ENCODE measurements at regions not wholly inside any gene's neighbourhood (a gene's known extent, or its start where the extent isn't known, plus 50 kb on each side); places are given as distances from the start of the nearest gene placed in this dataset.

DNA sequence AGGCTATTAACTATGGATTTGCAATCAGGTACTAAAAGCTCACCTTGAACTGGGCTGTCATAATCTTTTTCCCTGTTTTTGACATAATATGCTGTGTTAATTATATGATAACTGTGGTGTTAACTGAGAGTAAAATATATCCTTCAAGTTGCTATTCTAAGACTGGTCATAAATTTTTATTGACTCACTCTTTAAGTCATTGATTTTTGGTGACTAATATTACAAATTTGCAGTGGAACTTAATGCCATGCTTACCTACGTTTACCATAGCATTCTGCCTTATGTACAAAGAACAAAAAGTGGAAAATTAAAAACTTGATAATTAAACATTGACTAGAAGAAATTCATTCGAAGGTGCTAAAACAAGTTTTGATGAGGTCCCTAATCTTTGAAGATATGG is 872.4 kb downstream of the BRINP3 start:
- Mint-ChIP-seq H3K4me3 (no peak overlapping the region), H3K27me3 (no peaks in the 10 kb centered on the region), H3K4me1 (ENCODE audit: unreplicated experiment) (no peaks in the 10 kb centered on the region), H3K36me3 (no peaks in the 10 kb centered on the region), H3K9me3 (no peaks in the 10 kb centered on the region), H3K27ac (no peak overlapping the region)
- TF ChIP-seq, protein P1, sequence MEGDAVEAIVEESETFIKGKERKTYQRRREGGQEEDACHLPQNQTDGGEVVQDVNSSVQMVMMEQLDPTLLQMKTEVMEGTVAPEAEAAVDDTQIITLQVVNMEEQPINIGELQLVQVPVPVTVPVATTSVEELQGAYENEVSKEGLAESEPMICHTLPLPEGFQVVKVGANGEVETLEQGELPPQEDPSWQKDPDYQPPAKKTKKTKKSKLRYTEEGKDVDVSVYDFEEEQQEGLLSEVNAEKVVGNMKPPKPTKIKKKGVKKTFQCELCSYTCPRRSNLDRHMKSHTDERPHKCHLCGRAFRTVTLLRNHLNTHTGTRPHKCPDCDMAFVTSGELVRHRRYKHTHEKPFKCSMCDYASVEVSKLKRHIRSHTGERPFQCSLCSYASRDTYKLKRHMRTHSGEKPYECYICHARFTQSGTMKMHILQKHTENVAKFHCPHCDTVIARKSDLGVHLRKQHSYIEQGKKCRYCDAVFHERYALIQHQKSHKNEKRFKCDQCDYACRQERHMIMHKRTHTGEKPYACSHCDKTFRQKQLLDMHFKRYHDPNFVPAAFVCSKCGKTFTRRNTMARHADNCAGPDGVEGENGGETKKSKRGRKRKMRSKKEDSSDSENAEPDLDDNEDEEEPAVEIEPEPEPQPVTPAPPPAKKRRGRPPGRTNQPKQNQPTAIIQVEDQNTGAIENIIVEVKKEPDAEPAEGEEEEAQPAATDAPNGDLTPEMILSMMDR (conservative IDR thresholded peaks at IDR 0.05) = no peak
- DNase-seq (ENCODE audit: extremely low spot score, unreplicated experiment) = no peak

DNA sequence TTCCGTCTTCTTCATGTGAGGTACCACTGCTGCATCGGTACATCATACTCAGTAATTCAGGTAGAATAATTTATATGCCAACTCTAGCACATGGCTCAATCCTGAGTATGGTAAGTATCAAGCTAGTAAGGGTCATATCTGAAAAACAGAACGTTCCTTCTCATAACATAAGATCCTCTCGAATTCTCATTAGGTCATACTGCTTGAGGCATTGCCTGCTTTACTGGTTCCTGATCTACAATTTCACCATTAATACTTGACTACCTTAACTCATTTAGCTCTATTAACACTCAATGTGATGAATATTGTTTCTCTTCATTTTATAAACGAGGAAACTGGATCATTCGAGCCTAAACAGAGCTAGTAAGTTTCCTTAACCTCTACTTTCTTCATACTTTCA is 871.6 kb downstream of the BRINP3 start:
- H3K4me1 Mint-ChIP-seq (ENCODE audit: unreplicated experiment) = no peaks in the 10 kb centered on the region
- no peaks in the 10 kb centered on the region for H3K36me3 Mint-ChIP-seq
- H3K27ac Mint-ChIP-seq = no peak overlapping the region
- no peaks in the 10 kb centered on the region for H3K9me3 Mint-ChIP-seq
- DNase-seq (ENCODE audit: extremely low spot score, unreplicated experiment) = no peak
- H3K4me3 Mint-ChIP-seq = no peak overlapping the region
- TF ChIP-seq, protein P1 (conservative IDR thresholded peaks at IDR 0.05) = no peak
- no peaks in the 10 kb centered on the region for H3K27me3 Mint-ChIP-seq

DNA sequence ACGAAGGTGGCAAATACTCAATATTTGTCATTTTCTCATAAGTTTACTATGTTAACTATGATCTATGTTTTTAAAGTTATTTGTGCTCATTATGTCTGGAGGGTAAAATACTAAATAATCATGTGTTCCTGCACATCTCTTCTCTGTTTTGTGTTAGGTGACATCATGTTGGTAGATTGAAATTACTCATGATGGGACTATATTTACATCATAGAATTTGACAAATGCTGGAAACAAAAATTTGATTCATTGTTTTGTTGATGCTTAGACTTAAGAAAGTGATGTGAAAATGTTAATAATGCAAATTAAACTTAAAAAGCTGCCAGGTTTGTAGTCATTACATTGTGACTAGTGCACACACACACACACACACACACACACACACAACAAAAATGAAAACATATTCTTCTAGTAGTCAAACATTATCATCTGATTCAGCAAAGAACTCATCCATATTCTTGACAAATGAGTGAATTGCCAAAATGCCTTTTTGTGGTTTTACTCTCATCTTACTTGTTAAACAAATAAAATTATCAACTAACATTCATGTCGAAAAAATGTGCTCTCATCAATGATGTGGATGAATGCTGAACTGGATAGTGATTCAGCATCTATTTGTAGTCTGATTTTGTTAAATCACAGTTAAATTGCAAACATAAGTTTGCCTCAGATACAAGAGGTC is 870.7 kb downstream of the BRINP3 start:
- H3K27me3 Mint-ChIP-seq = no peaks in the 10 kb centered on the region
- H3K9me3 Mint-ChIP-seq = no peaks in the 10 kb centered on the region
- TF ChIP-seq, protein P1 (conservative IDR thresholded peaks at IDR 0.05) = no peak
- no peak overlapping the region for H3K4me3 Mint-ChIP-seq
- no peak overlapping the region for H3K27ac Mint-ChIP-seq
- H3K36me3 Mint-ChIP-seq = no peaks in the 10 kb centered on the region
- no peaks in the 10 kb centered on the region for H3K4me1 Mint-ChIP-seq (ENCODE audit: unreplicated experiment)
- DNase-seq (ENCODE audit: extremely low spot score, unreplicated experiment) = no peak

DNA sequence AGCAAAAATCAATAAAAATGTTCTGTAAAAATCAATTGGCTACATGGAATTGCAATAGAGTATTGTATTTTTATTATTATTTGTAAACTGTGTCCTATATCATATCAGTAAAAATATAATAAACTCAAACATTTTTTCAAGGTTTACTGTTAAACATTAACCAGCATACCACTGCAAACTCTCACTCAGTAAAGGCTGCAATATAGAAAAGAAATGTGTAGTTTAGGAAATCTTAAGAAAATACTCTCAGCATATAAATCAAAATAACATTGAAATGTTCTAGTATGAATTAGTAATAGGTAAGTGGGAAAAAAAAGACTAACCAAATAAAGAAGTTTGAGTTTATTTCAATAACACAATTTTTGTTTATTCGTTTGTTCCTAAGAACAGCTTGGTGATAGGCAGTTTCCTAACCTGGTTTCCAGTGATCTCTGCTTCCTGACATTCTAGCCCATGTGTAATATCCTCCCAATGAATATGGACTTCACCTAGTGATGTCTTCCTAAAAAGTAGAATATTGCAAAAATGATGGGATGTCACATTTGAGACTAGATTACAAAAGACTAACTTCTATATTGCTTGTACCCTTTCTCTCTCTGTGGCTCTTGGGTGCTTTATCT is 870.1 kb downstream of the BRINP3 start:
- Mint-ChIP-seq H3K9me3 (no peaks in the 10 kb centered on the region), H3K27ac (no peak overlapping the region), H3K4me3 (no peak overlapping the region), H3K27me3 (no peaks in the 10 kb centered on the region), H3K36me3 (no peaks in the 10 kb centered on the region), H3K4me1 (ENCODE audit: unreplicated experiment) (no peaks in the 10 kb centered on the region)
- no peak for DNase-seq (ENCODE audit: extremely low spot score, unreplicated experiment)
- TF ChIP-seq, protein P1 (conservative IDR thresholded peaks at IDR 0.05) = no peak

DNA sequence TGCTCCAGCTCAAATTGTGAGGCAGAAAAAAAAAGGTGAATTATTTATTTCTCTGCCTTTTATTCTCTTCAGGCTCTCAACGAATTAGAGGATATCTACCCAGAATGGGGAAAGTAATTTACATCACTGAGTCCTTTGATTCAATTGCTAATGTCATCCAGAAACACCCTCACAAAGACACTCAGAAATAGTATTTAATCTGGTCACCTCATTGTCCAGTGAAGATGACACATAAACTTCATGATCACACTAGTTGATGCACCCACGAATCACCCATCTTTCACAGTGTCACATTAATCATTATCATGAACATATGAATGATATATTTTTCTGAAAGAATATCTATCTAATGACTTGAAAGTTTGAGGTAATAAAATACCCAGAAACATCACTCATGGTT is 868.5 kb downstream of the BRINP3 start:
- H3K27me3 Mint-ChIP-seq = no peaks in the 10 kb centered on the region
- DNase-seq (ENCODE audit: extremely low spot score, unreplicated experiment) = no peak
- no peaks in the 10 kb centered on the region for H3K36me3 Mint-ChIP-seq
- H3K4me1 Mint-ChIP-seq (ENCODE audit: unreplicated experiment) = no peaks in the 10 kb centered on the region
- no peak overlapping the region for H3K4me3 Mint-ChIP-seq
- TF ChIP-seq, protein P1 (conservative IDR thresholded peaks at IDR 0.05) = no peak
- no peaks in the 10 kb centered on the region for H3K9me3 Mint-ChIP-seq
- H3K27ac Mint-ChIP-seq = no peak overlapping the region

Data from type B pancreatic cell (in vitro differentiated cells).